Stimulated activated CD4-positive, alpha-beta T cell treated with anti-CD3 and anti-CD28 coated beads, Interleukin-4, amount 100 ng/mL, for 4 hours (primary cell): ENCODE measurements at regions not wholly inside any gene's neighbourhood (a gene's known extent, or its start where the extent isn't known, plus 50 kb on each side); places are given as distances from the start of the nearest gene placed in this dataset.
"Not testable (repeated sequence)": the region's sequence is repeated elsewhere in the genome, so short reads cannot be mapped to it uniquely, and the experiment has no call there.

Experiments used
- DNase-seq, 2 experiments: peaks; one replicate each; pipeline ENCODE4 v3.0.0-alpha.2; 2020

GRCh38 chr15:24324096-24324495 lies 351.5 kb upstream of the NPAP1 start:
- DNase-seq: not testable (repeated sequence)

GRCh38 chr15:24326513-24326912 lies 349.1 kb upstream of the NPAP1 start:
- DNase-seq: not testable (repeated sequence)

DNA sequence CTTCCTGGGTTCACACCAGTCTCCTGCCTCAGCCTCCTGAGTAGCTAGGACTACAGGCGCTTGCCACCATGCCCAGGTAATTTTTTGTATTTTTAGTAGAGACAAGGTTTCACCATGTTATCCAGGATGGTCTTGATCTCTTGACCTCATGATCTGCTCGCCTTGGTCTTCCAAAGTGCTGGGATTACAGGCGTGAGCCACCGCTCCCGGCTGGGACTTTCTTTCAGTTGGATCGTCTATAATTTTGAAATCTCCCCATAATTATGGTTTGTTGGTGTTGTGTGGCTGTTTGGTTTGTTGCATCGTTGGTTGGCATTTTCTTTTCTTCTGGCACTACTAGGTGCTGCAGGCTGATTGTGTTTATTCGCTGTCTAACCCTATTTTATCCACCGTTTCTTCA lies 343.6 kb upstream of the NPAP1 start:
- DNase-seq: not testable (repeated sequence)

DNA sequence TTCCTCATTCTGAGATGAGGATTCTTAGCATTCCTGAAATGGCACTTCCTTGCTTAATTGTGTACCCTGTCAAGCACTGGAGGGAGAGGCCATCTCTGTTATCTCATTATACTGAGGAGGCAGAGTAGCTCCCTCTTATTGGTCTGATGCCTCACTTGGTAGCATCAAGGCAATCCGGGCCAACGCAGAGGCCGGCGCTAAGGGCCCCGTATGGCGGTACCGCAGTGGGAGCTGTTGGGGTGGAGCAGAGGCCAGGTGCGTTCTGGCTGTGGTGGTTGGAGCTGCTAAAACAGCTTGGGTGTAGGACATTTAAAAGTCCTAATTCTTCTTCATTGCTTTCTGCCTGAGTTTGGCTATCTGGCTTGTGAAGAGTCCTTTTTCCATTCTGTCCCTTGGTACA lies 333.7 kb upstream of the NPAP1 start:
- not testable (repeated sequence) for DNase-seq

DNA sequence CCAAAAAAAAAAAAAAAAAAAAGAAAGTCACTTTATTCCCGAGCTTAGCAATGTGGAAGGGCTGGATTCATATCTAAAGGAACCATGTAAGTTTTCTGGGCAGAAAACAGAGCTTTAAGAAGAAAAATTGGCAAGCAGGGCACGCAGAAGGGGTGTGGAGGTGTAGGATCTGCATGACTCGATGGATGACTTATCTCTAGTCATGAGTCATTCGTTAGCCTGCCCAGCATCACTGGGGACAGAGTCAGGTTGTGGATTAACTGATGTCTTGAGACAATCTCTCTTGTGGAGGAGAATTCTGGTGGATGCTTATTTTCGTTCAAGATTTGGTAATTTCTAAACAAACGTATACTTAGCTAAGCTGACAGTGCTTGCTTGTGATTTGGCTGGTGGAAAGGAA lies 322.8 kb upstream of the NPAP1 start:
- not testable (repeated sequence) for DNase-seq

- DNase-seq: not testable (repeated sequence)
These were observed 294.5 kb upstream of the NPAP1 start for GRCh38 chr15:24381103-24381502.

DNA sequence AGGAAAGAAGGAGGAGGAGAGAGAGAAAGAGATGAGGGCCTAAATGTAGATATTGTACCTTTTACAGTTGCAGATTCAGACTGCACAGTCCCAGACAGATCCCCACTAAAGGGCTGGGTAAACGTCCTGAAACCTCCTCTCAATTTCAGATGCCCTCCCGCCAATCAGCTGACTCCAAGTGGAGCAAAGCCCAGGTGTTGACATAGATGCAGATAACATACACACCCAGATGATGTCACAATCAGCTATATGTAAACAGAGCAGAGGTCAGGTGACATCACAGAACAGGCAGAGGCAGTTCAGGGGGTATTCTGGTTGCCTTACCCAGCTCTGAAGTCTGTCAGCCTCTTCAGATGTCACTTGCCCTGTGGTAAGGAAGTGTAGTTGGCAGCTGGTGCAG lies 290.3 kb upstream of the NPAP1 start:
- DNase-seq: not testable (repeated sequence)

GRCh38 chr15:24394303-24394702 lies 281.3 kb upstream of the NPAP1 start:
- DNase-seq: no peak

DNA sequence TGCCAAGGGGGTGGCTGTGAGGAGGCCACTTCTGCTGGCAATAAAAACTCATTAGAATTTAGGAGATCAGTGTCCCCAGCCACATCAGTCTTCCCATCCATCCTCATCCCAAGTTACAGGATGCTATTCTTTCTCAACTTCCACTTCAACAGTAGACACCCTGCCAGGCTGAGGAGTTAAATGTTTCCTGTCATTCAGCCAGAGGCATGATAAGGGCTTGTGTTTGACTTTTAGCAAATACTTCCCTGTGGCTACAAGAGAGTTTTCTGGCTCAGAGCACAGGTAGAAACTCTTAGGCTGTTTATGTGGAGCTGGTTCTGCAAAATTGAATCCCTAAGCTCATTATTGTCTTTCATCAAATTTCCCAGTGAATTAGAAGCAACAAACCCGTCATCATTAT lies 262.9 kb upstream of the NPAP1 start:
- DNase-seq: not testable (repeated sequence)

- DNase-seq: not testable (repeated sequence)
These were observed 249.1 kb upstream of the NPAP1 start for GRCh38 chr15:24426286-24427054.

DNA sequence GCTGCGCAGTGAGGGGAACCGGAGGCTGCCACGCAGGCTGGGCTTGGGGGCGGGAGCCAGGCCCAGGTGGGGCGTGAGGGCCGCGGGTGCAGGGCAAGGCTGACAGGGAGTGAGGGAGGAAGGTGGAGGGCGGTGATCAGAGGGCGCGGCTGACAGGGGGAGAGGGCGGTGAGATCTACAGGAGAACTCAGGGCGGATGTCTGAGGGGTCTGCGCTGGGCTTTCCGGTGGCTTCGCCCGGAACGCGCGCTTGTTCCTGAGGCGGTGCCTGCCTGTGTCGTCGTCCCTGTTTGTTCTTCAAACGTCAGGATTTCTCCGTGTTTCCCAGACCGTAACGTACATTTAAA lies 248.5 kb upstream of the NPAP1 start:
- DNase-seq: not testable (repeated sequence)

- not testable (repeated sequence) for DNase-seq
These were observed 240.3 kb upstream of the NPAP1 start for GRCh38 chr15:24435075-24435820.

DNA sequence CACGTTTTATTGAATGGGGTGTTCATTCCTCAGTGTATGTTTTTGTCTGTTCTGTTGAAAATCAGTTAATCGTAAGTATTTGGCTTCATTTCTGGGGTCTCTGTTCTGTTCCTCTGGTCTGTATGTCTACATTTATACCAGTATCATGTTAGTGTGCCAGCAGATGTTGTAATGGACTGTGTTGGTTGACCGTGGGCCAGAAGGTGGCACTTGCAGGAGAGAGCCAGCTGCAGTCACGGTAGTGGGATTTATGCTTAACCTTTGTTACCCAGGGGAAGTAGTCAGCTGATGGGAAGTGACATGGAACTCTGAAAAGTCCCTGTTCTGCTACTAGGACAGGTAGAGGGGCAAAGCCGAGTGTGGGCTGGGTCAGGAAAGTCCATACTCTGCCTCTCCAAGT lies 238.3 kb upstream of the NPAP1 start:
- not testable (repeated sequence) for DNase-seq

DNA sequence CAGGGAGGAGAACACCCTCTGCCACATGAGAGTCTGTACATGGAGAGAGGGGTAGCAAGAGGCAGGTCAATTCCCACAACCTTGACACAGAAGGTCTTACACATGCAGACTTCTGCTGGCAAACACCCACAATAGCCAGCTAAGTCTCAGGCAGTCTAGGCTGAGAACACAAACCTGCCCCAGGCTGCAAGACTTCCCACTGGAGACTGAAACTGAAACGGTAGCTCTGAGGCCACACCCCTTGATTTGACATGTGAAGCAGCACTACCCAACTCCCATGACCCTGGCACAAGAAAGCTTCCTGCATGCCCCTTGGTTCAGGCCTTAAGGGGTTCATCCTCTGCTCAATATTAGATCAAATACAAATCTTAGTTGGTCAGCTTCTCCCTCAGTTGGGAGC lies 237.8 kb upstream of the NPAP1 start:
- not testable (repeated sequence) for DNase-seq

DNA sequence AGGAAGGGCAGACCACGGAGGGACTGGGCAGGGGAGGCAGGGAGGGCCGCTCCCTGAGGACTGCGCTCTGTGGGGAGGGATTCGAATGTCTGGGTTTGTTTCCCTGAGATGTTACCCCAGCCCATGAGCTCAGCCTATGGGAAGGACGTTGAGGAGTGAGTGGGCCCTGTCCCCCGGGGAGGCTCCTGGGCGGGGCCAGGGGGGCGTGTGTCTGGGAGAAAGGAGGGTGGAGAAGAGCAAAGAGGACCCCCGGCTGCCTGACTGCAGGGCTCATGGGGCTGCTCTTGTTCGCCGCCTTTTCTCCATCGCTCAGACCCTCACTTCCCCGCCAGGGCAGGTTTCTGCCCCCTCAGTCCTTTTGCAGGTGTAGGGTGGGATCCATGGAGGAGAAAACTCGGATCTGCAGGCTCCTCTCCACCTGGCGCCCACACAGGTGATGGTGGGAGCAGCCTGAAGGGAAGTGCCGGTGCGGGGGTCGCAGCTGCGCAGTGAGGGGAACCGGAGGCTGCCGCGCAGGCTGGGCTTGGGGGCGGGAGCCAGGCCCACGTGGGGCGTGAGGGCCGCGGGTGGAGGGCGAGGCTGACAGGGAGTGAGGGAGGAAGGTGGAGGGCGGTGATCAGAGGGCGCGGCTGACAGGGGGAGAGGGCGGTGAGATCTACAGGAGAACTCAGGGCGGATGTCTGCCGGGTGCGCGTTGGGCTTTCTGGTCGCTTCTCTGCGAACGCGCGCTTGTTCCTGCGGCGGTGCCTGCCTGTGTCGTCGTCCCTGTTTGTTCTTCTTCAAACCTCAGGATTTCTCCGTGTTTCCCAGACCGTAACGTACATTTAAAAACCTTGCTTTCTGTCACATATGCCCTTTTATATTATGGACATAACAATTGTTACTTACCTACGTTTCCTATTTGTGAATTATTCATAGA lies 198.2 kb upstream of the NPAP1 start:
- DNase-seq: not testable (repeated sequence)

DNA sequence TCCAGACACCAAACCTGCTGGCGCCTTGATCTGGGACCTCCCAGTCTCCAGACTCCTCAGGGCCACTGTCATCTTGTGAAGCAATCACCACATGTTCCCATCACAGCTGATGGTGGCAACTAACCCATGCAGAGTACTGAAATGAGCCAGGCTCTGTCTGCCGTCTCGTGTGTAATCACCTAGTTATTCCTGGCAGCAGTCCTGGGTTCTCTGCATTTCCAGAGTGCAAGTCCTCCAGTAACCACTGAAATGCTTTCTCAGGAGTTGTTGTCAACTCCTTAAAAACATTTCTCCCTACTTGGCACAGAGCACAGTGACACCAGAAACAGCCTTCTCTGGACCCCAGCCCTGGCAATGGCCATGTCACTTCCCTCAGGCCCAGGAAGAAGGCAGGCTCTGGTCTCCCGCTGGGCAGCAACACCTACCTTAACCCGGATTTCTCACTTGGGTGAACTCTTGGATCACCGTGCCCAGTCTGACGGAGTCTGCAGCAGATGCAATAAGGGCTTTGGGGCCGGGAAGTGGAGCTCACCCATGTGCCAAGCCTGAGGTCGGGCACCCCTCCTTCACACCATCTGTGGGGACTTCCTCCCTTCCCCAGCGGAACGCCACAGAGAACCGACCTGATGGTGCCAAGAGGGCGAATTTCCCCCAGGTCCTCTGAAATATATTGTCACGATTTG lies 189.5 kb upstream of the NPAP1 start:
- DNase-seq: not testable (repeated sequence)

DNA sequence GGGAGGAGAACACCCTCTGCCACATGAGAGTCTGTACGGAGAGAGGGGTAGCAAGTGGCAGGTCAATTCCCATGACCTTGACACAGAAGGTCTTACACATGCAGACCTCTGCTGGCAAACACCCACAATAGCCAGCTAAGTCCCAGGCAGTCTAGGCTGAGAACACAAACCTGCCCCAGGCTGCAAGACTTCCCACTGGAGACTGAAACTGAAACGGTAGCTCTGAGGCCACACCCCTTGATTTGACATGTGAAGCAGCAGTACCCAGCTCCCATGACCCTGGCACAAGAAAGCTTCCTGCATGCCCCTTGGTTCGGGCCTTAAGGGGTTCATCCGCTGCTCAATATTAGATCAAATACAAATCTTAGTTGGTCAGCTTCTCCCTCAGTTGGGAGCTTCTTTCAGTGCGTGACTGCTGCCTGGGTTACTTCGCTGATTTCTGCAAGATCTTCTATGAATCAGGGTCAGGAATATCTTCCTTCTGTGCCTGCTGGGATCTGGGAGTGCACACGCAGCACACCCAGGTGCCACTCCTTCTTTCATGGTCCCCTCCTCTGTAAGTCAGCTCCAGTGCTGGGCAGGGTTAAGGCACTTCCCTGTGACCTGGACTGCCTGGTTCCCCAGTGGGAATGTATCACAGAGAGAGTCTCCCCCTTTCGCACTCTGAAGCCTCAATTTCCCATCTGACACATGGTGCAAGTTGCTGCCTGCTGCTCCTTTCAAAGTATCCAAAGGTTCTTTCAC lies 187.2 kb upstream of the NPAP1 start:
- DNase-seq: not testable (repeated sequence)

GRCh38 chr15:24505216-24505615 lies 170.4 kb upstream of the NPAP1 start:
- not testable (repeated sequence) for DNase-seq

GRCh38 chr15:24509714-24510113 lies 165.9 kb upstream of the NPAP1 start:
- not testable (repeated sequence) for DNase-seq

DNA sequence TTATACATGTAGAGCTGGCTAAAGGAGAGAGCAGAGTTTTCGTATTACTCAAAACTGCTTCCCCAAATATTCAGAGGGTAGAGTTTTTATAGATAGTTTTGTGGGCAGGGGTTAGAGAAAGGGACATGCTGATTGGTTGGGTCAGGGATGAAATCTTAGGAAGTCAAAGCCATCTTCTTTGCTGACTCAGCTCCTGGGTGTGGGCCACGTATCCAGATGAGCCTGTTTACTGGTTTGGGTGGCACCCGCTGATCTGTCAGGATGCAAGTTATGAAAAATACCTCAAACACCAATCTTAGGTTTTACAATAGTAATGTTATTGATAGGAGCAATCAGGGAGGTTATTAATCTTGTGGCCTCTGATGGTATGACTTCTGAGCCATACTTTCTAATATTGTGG lies 164.0 kb upstream of the NPAP1 start:
- not testable (repeated sequence) for DNase-seq

- not testable (repeated sequence) for DNase-seq
These were observed 156.8 kb upstream of the NPAP1 start for GRCh38 chr15:24518772-24519171.

DNA sequence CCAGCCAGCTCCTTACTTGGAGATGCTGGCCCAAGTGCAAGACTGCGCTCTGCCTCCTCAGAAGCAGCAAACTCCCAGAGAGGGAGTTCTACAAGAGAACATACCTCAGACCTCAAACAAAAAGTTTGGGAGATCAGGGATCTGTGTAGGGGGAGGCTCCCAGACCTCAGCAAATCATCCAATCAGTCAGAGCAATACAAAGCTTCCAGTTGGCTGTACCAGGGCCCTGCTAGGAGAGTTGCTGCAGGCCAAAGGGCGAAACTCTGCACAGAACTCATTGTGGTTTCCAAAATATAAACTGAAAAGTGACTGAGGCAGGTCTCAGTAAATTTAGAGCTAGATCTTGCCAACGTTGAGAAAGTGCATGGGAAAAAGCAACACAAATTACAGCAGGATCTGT lies 144.3 kb upstream of the NPAP1 start:
- DNase-seq: not testable (repeated sequence)
